G401.6 (cell line): ENCODE measurements at regions not wholly inside any gene's neighbourhood (a gene's known extent, or its start where the extent isn't known, plus 50 kb on each side); places are given as distances from the start of the nearest gene placed in this dataset.

Source experiments
- FAIRE-seq: peaks from 2 replicates; lab custom pipeline; 2012; peaks lifted over from hg19 to GRCh38; lab: Jason Lieb, UNC

DNA sequence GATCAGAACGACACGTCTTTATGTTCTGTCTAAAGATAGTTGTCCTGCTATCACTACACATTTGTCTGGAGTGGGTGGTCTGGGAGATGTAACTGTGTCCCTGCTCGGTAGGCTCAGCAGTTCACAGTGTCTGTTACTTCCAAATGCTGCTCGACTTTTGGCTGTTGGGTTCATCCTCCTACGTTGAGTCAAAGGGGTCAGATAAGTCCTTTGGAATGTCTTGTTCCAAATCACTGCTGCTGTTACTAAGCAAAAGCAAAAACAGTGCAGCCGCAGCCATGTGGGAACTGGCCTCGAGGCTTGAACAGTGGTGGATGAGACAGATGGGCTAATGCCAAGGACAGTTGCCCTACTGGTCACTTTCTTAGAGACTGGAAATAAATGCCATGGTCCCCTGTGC lies 272.2 kb upstream of the MAP3K7 start:
- no peak for FAIRE-seq

DNA sequence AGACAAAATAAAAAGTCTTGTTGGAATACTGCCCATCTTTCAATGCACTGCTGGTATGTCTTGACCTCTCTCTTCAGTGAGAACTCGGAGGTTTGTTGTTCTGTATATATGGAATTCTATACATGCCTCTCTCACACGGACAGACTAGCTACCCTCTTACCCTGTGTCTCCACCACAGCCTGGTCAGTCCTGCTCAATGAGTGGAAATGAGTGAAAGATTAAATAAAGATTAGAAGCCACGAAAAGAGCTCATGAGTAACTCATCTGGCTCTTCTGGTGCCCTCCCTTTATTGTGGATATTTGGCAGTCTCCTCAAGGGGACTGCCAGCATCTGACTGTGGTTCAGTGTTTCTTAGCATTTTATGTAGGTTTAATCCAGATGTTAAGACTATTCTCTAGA lies 262.8 kb upstream of the MAP3K7 start:
- FAIRE-seq: no peak

DNA sequence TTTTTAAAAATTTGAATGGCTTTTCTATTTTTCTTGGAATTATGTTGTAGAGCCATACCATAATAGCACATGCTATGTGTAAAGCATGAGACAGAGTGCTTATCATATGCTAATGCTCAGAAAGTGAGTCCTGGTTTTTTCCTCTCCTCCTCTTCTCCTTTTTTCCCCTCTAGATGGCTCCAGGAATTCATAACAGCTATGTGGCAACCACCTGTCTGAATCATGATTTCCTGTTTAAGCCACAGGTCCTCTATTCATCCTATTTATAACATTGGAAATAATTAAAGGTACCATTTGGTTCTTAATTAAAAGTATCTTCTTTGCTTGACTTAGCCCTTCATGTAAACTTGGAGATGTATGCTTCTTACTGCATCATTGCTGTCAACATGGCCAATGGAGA lies 260.0 kb upstream of the MAP3K7 start:
- no peak for FAIRE-seq

DNA sequence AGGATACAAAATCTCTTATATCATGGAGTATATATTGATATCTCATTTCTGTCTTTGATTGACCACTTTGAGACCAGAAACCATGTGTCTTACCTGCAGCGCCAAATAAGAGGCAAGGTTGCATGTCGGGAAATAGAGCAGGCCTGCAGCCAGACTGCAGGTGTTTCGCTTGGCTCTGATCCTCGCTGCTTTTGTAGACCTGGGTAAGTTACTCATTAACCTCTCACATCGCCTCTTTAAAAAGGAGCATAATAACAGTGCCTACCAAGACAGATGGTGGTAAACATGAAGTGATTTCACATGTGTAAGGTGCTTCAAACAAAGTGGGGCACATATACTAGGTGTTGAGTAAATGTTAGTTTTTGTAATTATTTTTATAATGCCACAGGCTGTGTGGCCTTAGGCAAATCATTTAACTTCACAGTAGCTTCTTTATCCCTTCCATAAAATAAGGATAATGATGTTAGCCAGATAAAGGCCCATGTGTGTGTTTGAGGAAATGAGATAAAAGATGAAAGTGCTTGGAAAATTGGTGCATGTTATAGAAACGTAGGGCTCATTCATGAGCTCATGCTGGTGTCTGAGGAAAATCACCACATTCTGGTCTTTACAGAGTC lies 248.8 kb upstream of the MAP3K7 start:
- FAIRE-seq: no peak

DNA sequence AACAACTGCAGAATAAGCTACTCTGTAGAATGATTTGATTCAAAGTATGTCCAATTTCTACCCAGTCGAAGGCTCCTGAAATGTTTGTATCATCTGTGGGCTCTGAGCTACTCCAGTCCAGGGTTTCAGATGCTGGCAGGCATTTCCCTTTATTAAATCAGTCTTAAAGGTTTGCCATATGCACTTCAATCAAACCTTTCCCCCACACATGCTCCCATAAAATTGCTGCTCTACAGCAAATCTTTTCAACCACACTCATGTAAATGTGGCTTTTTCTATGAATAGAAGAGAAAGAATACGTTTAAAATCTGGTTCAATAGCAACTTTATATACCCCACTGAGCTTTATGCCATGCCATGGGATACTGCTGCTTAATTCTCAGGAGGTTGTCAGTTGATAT lies 242.4 kb upstream of the MAP3K7 start:
- FAIRE-seq: no peak

DNA sequence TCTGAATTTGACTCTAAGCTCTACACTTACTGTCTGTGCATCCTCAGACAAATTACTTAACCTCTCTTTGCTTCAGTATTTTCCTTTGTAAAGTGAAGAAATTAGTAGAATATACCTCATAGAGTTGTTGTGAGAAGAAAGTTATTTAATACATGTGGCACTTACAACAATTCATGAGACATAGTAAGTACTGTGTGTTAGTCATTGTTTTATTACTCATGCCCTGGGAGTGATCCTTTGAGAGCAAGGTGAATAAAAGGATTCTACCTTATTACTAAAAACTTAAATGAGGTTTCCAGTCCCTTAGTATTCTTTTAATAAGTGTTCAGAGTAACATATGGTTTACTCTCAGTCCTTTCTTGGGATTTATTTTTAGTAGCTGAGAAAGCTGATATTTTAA lies 233.6 kb upstream of the MAP3K7 start:
- no peak for FAIRE-seq

DNA sequence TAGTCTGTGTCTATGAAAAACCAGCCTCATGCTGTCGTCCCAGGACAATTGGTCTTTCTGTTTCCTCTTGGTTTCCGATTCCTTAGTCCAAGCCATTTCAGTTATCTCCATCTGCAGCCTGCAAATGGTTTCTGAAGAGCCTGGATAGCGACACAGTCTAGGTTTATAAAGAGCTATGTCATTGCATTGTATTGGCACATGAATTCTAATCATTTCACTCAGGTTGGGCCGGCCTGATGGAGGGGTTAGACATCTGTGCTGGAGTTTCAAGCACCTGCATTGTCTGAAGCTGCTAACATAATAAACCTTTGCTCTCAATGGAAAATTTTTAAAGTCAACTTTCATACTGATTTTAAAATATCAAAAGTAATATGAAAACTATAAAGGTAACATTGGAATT lies 232.6 kb upstream of the MAP3K7 start:
- FAIRE-seq: no peak

DNA sequence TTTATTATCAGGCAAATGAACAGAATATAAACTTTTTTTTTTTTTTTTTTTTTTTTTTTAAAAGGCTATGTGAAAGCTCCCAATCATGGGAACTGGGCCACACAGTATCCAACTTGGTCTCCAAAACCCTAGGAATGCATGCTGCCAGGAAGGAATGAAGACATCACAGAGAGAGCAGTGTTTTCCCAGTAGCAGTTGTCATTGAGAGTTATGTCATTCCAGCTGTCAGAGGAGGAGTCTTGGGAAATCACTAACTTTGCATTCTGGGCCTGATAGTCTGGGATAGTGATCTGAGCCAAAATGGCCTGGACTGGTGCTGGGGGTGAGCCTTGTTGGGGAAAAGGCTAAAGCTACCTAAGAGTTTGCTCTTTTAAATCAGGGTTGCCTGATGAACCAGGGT lies 231.3 kb upstream of the MAP3K7 start:
- no peak for FAIRE-seq

DNA sequence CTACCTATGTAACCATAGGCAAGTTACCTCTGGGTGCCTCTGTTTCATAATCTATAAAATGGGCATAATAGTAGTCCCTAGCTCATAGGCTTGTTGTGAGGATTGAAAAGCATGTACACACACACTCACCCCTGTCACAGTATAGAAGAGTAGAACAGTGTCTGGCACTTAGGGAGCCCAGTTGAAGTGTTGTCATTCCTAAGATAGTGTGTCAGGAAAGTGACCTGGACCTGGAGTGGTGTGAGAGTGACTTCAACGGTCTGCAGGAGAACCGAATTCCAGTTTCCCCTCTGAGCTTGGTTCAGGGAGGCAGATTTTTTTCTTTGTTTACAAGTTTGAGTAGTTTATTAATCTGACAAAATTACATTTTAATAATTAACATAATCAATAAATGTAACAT lies 229.9 kb upstream of the MAP3K7 start:
- FAIRE-seq: no peak

DNA sequence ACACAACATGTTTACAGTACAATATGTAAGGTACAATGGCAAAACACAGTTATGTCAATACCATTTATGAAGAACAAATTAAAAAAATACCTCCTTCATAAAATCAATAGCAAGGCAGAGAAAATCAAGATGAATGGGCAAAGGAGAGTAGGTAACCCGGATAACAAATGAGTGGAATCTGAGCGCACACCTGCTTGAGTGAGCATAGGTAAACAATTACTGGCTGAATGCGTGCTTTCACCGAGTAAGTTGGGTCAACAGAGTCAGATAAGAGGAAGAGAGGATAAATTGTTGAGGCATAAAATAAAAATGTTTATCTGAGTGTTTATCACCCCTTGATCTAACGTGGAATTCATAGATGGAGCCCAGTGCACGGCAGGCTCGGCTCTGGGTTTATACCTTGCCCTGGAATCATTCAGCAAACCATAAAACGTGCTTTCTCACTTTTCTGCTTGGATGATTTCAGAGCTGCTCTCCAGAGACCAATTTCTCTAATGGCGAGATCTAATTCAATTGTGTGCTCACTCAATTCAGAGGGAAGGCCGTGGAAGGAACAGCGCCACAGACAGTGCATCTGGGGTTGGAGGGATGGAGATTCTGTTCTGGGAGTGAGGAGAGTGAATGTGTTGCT lies 224.8 kb upstream of the MAP3K7 start:
- no peak for FAIRE-seq

DNA sequence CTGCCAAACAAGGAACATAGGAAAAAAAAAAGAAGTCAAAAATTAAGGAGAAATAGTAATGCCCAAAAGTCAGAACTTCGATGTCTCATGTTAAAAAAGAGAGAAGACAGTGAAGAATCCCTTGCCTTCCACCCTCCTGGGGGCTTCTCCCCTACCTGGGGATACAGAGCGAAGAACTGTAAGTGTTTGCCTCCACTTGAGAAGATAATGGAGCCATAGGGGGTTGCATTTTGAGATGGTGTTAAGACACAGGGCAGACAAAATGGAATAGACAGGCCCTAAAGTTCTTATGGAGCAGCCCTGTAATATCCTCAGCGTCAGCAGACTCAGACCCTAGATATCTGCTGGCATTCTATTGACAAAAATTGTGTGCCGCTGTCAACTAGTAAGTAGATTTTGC lies 222.2 kb upstream of the MAP3K7 start:
- FAIRE-seq: no peak

DNA sequence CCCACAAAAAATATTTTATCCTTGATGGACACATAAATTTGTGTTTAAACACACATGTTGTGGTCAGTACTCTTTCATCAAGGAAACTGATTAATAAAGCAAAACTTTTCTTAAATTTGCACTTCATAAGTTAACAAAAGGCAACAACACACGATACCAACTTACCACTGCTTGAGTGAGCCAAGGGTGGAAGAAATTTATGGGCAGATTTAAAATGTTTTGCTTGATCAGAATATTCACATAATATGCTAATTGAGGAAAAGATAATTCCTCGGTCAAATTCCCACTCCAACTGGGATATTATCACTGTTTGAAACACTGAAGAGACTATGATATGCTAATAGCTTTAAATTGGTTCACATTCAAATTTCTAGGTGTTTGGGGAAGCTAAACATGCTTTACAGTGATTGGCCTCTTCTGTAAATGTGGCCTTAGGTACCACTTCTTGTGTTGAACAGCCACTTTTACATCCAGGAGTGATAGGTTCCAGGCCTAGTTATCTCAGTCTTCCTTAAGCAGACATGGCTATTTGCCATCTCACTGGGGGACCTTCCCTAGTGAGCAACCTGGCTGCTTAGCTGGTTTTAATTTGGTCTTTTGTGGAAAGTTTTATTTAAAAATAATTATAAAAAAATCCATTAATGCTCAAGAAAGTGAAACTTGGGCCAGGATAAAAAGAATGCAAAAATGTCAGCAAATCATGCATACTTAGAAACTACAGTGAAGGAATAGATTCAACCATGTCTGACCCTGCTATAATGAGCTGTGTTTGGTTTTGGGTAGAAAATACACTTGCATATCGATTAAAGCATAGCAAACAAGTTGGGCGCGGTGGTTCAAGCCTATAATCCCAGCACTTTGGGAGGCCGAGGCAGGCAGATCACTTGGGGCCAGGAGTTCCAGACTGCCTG lies 221.2 kb upstream of the MAP3K7 start:
- no peak for FAIRE-seq

DNA sequence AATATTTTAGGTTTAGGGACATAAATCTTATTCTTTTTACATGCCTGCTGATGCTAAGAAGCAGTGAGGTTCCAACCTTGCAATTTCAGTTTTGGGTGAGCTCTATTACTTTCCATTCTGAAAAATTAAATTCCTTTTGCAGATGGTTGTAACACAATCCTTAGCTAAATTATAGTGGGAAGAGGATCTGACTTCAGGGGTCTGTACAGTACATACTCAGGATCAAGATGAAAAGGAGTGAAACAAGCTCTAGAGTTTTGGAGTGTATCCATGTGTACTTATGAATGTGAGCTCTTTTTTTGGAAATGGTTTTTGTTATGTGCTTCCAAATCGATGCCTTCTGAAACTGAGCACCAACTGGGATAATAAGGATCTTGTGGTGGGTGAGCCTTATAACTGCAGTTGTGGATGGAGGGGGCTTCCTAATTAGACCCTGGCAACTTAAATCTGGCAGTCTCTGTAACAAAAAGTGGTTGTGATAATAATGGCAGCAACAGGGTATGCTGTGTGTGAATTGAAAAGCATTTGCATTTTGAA lies 218.8 kb upstream of the MAP3K7 start:
- no peak for FAIRE-seq

DNA sequence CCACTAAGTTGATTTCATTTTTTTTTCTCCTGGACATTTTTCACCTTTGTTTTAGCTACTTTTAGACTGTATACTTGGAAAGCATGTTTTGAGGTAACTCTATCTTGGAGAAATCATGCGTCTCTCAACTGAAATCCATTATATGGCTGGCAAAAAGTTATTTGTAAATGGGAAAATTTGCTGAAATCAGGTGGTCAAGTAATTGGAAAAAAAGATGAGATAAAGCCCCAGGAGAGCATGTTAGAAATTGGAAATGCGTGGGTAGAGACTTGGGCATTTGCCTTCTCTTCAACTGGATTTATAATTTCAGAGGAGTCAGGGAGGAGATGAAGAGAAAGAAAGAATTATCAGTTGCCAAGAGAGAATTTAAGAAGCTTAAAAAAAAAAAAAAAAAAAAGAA lies 217.1 kb upstream of the MAP3K7 start:
- no peak for FAIRE-seq

DNA sequence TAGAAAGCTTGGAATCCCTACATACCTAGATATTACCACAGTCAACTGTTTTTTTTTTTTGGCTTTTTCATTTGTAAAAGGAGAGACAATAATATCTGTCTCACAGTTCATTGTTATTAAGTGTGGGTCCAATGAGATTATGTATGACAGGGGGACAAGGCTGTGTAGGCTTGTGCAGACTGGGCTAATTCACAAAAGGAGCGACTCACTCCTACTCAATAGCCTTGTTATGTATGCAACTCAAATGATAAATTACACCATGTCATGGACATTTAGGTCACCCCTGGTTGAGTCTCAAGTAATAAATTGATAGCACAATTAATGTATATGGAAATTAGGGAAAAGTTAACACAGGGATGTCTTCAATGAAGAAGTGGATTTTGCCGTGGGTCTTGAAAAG lies 208.2 kb upstream of the MAP3K7 start:
- no peak for FAIRE-seq

DNA sequence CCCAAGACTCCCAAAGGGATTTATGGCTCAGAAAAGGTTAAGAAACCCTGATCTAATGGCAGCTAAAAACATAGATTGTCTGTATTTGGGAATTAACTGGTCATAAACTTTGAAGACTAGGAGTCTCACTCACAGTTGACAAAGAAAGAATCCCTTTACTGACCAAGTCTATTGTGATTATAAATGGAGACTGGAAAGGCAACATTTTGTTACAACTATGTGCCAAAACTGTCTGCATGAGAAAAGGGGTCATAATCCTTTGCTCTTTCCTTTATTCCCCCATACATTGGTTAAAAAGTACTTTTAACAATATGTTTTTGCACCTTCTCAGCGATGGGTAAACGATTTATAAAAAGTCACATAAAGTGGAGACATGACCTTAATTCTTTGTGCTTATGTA lies 206.9 kb upstream of the MAP3K7 start:
- no peak for FAIRE-seq

DNA sequence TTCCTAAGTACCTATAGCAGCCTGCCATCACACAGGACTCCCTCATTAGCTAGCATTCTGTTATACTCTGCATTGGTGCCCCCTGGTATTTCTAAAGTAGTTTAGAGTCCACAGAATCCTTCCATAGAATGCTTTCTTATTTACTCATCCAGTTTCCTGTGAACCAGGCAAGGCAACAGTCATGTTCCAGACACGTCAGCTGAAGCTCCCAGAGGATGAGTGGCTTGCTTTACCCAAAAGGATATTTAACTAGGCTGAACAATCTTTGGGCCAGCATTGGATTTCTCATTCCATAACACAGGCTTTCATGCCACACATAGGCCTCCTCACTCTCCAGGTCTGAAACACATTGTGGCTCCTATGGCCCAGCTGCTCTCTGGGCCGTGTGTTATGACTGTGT lies 203.8 kb upstream of the MAP3K7 start:
- no peak for FAIRE-seq

DNA sequence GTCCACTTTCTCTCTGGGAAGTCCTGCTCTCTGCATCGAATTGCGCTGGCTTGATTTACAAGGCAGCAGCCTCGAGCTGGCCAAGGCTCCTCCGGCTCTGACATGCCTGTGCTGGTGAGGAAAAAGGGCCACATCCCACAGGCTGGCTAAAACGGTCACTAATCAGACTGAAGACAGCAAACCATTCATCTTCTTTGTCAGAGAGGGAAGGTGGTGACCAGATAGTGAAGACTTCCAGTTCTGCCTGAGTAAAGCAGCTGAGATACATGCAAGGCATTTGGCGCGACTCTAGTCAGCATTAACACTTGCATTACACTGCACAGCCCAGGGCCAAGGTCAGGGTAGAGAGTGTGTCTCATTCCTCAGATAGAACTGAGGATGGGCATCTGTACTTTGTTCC lies 203.2 kb upstream of the MAP3K7 start:
- no peak for FAIRE-seq

DNA sequence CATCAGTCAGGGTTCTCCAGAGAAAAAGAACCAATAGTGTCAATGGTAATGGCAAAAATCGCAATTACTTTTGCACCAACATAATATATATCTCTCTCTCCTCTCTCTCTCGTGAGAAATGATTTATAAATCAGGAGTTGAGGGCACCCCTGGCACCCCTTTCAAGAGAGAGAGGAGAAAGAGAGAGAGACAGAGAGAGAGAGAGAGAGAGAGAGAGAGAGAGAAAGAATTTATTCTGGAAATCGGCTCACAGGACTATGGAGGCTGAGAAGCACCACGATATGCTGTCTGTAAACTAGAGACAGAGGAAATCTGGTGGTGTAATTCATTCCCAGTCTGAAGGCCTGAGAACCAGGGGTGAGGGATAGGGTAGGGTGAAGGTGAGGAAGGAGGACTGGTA lies 201.9 kb upstream of the MAP3K7 start:
- FAIRE-seq: no peak

DNA sequence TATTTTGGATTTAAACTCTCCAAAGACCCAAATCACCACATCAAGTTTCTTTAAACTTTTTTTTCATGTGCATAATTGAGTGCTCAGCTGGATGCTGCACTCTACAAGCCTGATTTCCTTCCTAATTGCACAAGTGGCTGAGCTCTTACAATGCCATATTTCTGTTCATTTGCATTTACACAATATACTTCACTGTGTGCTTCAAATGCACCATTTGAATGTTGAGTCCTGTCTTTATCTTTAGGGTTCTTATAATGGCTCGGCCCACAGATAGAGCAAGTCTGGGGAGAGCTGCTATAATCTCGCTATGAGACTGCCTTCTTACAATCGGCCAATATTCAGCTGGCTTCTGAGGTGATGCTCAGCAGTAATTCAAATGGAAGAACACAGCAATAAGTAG lies 200.6 kb upstream of the MAP3K7 start:
- FAIRE-seq: no peak

DNA sequence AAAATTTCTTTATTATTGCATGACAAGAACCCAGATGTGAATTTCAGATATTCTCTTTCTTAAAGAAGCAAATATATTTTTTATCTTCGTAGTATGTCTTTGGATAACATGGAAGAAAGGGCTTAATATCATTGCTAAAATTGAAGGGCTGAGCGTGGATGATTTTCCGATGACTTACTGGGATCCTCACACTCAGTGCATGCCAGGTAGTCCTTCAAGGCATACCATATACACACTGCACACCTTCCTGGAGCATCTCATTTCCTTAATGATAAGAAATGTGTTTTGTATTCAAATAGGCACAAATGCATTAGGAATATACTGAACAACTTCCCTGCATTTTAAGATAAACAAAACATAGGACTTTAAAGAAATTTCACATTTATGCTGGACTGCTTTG lies 193.9 kb upstream of the MAP3K7 start:
- no peak for FAIRE-seq

DNA sequence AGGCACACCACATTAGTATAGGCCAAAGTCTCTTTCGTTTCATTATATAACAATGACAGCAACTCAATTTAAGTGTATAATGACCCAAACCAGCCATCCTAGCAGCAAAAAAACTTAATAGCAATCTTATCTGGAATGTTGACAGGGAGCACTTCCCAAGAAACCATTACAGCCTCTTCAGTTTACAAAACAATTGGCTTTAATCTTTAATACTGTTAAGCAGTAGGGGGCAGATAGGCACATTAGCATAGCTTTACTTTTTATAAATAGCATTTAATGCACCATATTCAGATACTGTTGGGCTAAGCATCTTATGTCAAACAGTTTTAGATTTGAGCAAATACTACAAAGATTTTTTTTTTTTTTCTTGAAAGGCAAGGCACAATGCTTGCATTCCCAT lies 193.3 kb upstream of the MAP3K7 start:
- no peak for FAIRE-seq

DNA sequence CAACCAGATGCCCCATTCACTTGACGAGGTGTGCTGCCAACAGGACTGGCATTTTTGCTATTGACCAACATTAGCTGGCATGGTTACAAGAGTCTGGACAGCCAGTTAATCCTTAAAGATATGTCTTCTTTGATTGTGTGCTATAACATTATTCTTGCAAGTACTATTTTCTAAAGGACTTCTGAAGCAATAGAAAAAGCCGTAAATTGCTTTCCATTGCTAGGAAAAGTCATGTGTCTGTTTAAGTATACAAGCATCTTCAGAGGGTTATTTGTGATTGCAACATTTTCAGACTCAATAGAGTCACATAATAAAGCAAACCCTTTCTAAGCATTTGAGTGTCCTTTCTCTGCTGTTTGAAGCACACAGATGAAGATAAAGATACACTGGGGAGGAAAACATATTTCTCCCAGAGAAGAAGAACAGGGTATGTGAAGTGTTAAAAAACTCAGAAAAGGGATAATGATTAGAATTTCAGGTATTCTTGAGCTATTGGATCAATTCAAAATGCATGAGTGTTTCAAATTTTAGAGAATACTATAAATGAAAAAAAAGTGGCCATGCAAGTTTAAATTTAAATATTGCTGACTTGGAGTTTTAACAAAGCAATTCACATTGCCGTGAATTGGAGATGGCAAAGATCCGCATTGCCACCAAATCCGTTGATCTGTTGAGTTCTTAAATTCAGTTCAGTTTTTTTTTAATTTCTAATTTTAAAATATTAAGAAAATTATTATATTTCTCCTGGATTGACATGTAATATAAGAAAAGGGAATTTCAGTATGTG lies 191.7 kb upstream of the MAP3K7 start:
- FAIRE-seq: no peak
